ENCODE measurements at regions not wholly inside any gene's neighbourhood (a gene's known extent, or its start where the extent isn't known, plus 50 kb on each side); places are given as distances from the start of the nearest gene placed in this dataset.

DNA sequence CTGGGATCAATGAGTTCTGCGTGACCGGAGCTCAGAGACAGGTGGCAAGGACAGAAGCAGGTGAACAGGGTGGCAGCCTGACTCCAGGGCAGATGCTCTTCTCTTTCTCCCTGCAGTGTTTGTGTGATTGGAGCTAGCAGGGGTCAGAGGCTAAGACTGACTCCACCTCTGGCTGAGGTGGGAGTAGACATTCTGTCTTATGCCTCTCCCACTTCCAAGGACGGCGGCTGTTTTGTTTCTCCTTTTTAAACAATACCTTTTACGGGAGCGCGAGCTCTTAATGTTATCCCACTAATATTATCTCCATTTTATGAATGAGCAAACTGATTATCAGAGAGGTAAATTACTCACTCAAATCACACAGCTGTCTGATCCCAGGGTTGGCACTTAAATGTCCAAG, 323.7 kb downstream of the MIAT start:
- TF ChIP-seq POLR2A (IDR thresholded peaks at IDR 0.05), result no peak
- TF ChIP-seq, protein P1, sequence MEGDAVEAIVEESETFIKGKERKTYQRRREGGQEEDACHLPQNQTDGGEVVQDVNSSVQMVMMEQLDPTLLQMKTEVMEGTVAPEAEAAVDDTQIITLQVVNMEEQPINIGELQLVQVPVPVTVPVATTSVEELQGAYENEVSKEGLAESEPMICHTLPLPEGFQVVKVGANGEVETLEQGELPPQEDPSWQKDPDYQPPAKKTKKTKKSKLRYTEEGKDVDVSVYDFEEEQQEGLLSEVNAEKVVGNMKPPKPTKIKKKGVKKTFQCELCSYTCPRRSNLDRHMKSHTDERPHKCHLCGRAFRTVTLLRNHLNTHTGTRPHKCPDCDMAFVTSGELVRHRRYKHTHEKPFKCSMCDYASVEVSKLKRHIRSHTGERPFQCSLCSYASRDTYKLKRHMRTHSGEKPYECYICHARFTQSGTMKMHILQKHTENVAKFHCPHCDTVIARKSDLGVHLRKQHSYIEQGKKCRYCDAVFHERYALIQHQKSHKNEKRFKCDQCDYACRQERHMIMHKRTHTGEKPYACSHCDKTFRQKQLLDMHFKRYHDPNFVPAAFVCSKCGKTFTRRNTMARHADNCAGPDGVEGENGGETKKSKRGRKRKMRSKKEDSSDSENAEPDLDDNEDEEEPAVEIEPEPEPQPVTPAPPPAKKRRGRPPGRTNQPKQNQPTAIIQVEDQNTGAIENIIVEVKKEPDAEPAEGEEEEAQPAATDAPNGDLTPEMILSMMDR (IDR thresholded peaks at IDR 0.05 in 4 of 5, conservative IDR thresholded peaks at IDR 0.05 in 1 of 5), result no peak

Data from gastrocnemius medialis (tissue), 4 donors.